ENCODE measurements at regions not wholly inside any gene's neighbourhood (a gene's known extent, or its start where the extent isn't known, plus 50 kb on each side); places are given as distances from the start of the nearest gene placed in this dataset.

GRCh38 chr20:11686820-11687543, 230.7 kb upstream of the BTBD3 start:
- no peaks in the 10 kb centered on the region for H3K4me1 ChIP-seq (ENCODE audit: low read length)
- no peak overlapping the region for H3K4me2 ChIP-seq (ENCODE audit: low read depth, low read length)
- H3K27ac ChIP-seq (ENCODE audit: low read length), result no peak overlapping the region
- DNase-seq, result no peak
- TF ChIP-seq CTCF (IDR thresholded peaks at IDR 0.05; ENCODE audit: low read length), result no peak
- TF ChIP-seq EZH2 (optimal IDR thresholded peaks at IDR 0.05; ENCODE audit: low read depth, low read length), result no peak
- TF ChIP-seq EZH2phosphoT487 (IDR thresholded peaks at IDR 0.05; ENCODE audit: low read length), result no peak
- no peak overlapping the region for H3K9ac ChIP-seq (ENCODE audit: low read length)
- no peaks in the 10 kb centered on the region for H3F3A ChIP-seq (ENCODE audit: insufficient read depth, low read length)
- H3K9me2 ChIP-seq (replicated peaks; ENCODE audit: insufficient read depth, low read length), result no peaks in the 10 kb centered on the region
- no peaks in the 10 kb centered on the region for H3K9me3 ChIP-seq (replicated peaks; ENCODE audit: insufficient read depth, low read length)
- H4K20me1 ChIP-seq (ENCODE audit: insufficient read depth, low read length), result no peaks in the 10 kb centered on the region
- H3K27me3 ChIP-seq (replicated peaks; ENCODE audit: insufficient read depth, low read length), result no peaks in the 10 kb centered on the region
- H2AFZ ChIP-seq (ENCODE audit: low read length), result no peak overlapping the region
- no peaks in the 10 kb centered on the region for H3K36me3 ChIP-seq (replicated peaks; ENCODE audit: insufficient read depth, low read length)
- H3K79me2 ChIP-seq (ENCODE audit: low read length), result no peaks in the 10 kb centered on the region
- H3K4me3 ChIP-seq (ENCODE audit: low read length), result no peak overlapping the region

GRCh38 chr20:11687546-11688292, 230.0 kb upstream of the BTBD3 start:
- Histone ChIP-seq H3F3A (ENCODE audit: insufficient read depth, low read length) (no peaks in the 10 kb centered on the region), H3K4me1 (ENCODE audit: low read length) (no peaks in the 10 kb centered on the region), H3K36me3 (replicated peaks; ENCODE audit: insufficient read depth, low read length) (no peaks in the 10 kb centered on the region), H4K20me1 (ENCODE audit: insufficient read depth, low read length) (no peaks in the 10 kb centered on the region), H3K9me2 (replicated peaks; ENCODE audit: insufficient read depth, low read length) (no peaks in the 10 kb centered on the region), H3K4me3 (ENCODE audit: low read length) (no peak overlapping the region), H2AFZ (ENCODE audit: low read length) (no peak overlapping the region), H3K79me2 (ENCODE audit: low read length) (no peaks in the 10 kb centered on the region), H3K27me3 (replicated peaks; ENCODE audit: insufficient read depth, low read length) (no peaks in the 10 kb centered on the region), H3K4me2 (ENCODE audit: low read depth, low read length) (no peak overlapping the region), H3K9ac (ENCODE audit: low read length) (no peak overlapping the region), H3K27ac (ENCODE audit: low read length) (no peak overlapping the region), H3K9me3 (replicated peaks; ENCODE audit: insufficient read depth, low read length) (no peaks in the 10 kb centered on the region)
- no peak for DNase-seq
- TF ChIP-seq CTCF (IDR thresholded peaks at IDR 0.05; ENCODE audit: low read length) (no peak), EZH2phosphoT487 (IDR thresholded peaks at IDR 0.05; ENCODE audit: low read length) (no peak), EZH2 (optimal IDR thresholded peaks at IDR 0.05; ENCODE audit: low read depth, low read length) (no peak)

- no peak for TF ChIP-seq EZH2phosphoT487 (IDR thresholded peaks at IDR 0.05; ENCODE audit: low read length)
- no peak for TF ChIP-seq EZH2 (optimal IDR thresholded peaks at IDR 0.05; ENCODE audit: low read depth, low read length)
- TF ChIP-seq CTCF (IDR thresholded peaks at IDR 0.05; ENCODE audit: low read length), result no peak
- H3K9me3 ChIP-seq (replicated peaks; ENCODE audit: insufficient read depth, low read length), result no peaks in the 10 kb centered on the region
- H3K79me2 ChIP-seq (ENCODE audit: low read length), result no peaks in the 10 kb centered on the region
- no peak overlapping the region for H3K4me3 ChIP-seq (ENCODE audit: low read length)
- DNase-seq, result no peak
- H4K20me1 ChIP-seq (ENCODE audit: insufficient read depth, low read length), result no peaks in the 10 kb centered on the region
- H2AFZ ChIP-seq (ENCODE audit: low read length), result no peak overlapping the region
- no peaks in the 10 kb centered on the region for H3K9me2 ChIP-seq (replicated peaks; ENCODE audit: insufficient read depth, low read length)
- no peak overlapping the region for H3K9ac ChIP-seq (ENCODE audit: low read length)
- H3K4me2 ChIP-seq (ENCODE audit: low read depth, low read length), result no peak overlapping the region
- H3K36me3 ChIP-seq (replicated peaks; ENCODE audit: insufficient read depth, low read length), result no peaks in the 10 kb centered on the region
- no peaks in the 10 kb centered on the region for H3K4me1 ChIP-seq (ENCODE audit: low read length)
- no peaks in the 10 kb centered on the region for H3F3A ChIP-seq (ENCODE audit: insufficient read depth, low read length)
- no peak overlapping the region for H3K27ac ChIP-seq (ENCODE audit: low read length)
- H3K27me3 ChIP-seq (replicated peaks; ENCODE audit: insufficient read depth, low read length), result no peaks in the 10 kb centered on the region
These were observed 228.4 kb upstream of the BTBD3 start for GRCh38 chr20:11689262-11689661.
